Keratinocyte (primary cell): ENCODE measurements at regions not wholly inside any gene's neighbourhood (a gene's known extent, or its start where the extent isn't known, plus 50 kb on each side); places are given as distances from the start of the nearest gene placed in this dataset.

ENCODE experiments used
- EZH2 ChIP-seq: IDR thresholded peaks from one replicate; pipeline ENCODE4 v1.6.1; 2012; ENCODE audit warnings: inconsistent platforms, mild to moderate bottlenecking, low read length, moderate library complexity
- TF ChIP-seq, protein P1 (sequence below), 3 experiments: IDR thresholded peaks in 1 of 3; conservative IDR thresholded peaks in 1 of 3; optimal IDR thresholded peaks in 1 of 3; 2 replicates in 2 of 3; 3 replicates in 1 of 3; pipeline versions ENCODE3 to v1.5.1; 2011; ENCODE audit warnings: low read length in 3 of 3, mild to moderate bottlenecking in 3 of 3, moderate library complexity in 2 of 3, control low read depth in 1 of 3, inconsistent platforms in 1 of 3; ENCODE audit not compliant: insufficient read depth in 2 of 3; ENCODE audit errors: extremely low read depth in 1 of 3

GRCh38 chr2:212814941-212815340 lies 276.3 kb upstream of the ERBB4 start:
- TF ChIP-seq, protein P1, sequence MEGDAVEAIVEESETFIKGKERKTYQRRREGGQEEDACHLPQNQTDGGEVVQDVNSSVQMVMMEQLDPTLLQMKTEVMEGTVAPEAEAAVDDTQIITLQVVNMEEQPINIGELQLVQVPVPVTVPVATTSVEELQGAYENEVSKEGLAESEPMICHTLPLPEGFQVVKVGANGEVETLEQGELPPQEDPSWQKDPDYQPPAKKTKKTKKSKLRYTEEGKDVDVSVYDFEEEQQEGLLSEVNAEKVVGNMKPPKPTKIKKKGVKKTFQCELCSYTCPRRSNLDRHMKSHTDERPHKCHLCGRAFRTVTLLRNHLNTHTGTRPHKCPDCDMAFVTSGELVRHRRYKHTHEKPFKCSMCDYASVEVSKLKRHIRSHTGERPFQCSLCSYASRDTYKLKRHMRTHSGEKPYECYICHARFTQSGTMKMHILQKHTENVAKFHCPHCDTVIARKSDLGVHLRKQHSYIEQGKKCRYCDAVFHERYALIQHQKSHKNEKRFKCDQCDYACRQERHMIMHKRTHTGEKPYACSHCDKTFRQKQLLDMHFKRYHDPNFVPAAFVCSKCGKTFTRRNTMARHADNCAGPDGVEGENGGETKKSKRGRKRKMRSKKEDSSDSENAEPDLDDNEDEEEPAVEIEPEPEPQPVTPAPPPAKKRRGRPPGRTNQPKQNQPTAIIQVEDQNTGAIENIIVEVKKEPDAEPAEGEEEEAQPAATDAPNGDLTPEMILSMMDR (optimal IDR thresholded peaks at IDR 0.05 in 1 of 3, IDR thresholded peaks at IDR 0.05 in 1 of 3, conservative IDR thresholded peaks at IDR 0.05 in 1 of 3; ENCODE audit: extremely low read depth in 1 of 3, insufficient read depth in 2 of 3, low read length in 3 of 3): no peak
- no peak for TF ChIP-seq EZH2
